ENCODE measurements at regions not wholly inside any gene's neighbourhood (a gene's known extent, or its start where the extent isn't known, plus 50 kb on each side); places are given as distances from the start of the nearest gene placed in this dataset.

- TF ChIP-seq CTCF (IDR thresholded peaks at IDR 0.05; ENCODE audit: control extremely low read depth in 1 of 3, insufficient read depth in 1 of 3, low read depth in 1 of 3, low read length in 3 of 3) (no peak), EZH2 (IDR thresholded peaks at IDR 0.05; ENCODE audit: low read depth, low read length, severe bottlenecking) (no peak), CHD2 (IDR thresholded peaks at IDR 0.05; ENCODE audit: low read length) (no peak), RAD21 (IDR thresholded peaks at IDR 0.05 in 1 of 2, conservative IDR thresholded peaks at IDR 0.05 in 1 of 2; ENCODE audit: low read depth in 2 of 2, low read length in 2 of 2) (no peak), RXRA (IDR thresholded peaks at IDR 0.05; ENCODE audit: insufficient read depth, low read depth, low read length) (no peak)
Measured at GRCh38 chr6:114844359-114844758, 501.5 kb upstream of the HS3ST5 start.
